ENCODE measurements at regions not wholly inside any gene's neighbourhood (a gene's known extent, or its start where the extent isn't known, plus 50 kb on each side); places are given as distances from the start of the nearest gene placed in this dataset.

DNA sequence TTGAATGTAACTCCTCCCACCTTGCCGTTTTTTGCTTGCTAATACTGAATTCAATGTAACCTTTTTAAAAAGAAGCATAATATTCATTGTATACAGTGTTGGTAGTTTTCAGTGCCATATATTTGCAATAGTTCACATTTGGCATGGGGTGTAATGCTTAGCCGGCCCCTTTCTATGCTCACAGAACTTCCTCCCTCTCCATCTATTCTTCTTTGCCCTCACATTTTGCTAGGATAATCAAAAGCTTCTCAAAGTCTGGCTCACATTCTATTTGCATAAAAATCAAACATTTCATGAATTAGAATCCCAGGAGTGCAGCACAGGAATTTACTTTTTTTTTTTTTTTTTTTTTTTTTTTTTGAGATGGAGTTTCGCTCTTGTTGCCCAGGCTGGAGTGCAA lies 226.3 kb upstream of the MPDZ start:
- H3K4me3 ChIP-seq (ENCODE audit: low read depth, low read length): no peak overlapping the region

DNA sequence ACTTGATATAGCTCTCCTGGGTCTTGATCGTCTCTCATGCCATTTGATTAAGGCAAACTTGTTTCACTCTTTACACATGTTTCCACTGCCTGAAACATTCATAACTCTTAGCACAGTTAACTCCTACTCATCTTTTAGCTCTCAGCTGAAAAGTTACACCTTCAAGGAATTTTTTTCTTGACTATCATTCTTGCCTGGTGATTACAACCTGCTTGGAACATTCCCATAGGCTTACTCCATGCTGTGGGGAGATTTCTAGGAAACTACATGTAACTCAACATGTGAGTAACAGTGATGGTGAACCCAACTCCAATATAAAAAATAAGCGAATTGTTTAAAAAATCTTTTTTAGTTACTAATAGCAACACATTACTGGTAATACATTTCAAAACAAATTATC lies 224.1 kb upstream of the MPDZ start:
- H3K4me3 ChIP-seq (ENCODE audit: low read depth, low read length): no peak overlapping the region

DNA sequence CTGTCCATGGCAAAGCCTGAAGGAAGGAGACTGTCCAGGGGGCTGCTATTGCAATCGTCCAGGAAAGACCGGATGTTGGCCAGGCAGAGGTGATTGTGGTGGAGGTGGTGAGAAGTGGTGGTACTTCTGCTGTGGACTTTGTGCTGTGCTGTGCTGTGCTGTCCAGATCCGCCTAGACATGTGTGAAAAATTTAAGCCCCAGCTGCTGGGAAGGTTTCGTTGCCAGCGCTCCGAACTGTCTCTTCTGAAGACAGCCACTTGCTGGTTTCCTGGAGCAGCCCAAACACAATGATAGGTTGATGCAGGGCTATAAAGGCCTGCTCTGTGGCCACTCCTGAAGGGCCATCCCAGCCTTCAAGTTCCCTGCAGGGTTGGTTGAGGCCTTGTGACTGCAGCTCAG lies 223.0 kb upstream of the MPDZ start:
- no peak overlapping the region for H3K4me3 ChIP-seq (ENCODE audit: low read depth, low read length)

DNA sequence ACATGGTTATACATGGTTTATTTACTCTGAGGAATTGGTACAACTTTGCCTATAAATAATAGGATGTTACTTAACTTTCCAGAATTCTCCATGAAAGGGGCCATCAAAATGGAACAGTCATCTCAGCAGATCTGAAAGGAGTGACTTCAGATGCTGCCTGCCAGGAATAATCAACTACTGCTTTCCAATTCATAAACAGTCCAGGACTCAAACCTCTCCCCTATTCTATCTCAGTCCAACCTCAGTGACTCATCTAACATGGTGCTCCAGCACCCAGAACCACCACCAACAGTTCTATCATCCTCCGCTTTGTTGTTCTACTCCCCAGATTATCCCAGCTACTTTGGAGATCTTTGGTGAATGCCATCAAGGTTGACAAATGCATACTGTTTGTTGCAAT lies 221.5 kb upstream of the MPDZ start:
- H3K4me3 ChIP-seq (ENCODE audit: low read depth, low read length): no peak overlapping the region

DNA sequence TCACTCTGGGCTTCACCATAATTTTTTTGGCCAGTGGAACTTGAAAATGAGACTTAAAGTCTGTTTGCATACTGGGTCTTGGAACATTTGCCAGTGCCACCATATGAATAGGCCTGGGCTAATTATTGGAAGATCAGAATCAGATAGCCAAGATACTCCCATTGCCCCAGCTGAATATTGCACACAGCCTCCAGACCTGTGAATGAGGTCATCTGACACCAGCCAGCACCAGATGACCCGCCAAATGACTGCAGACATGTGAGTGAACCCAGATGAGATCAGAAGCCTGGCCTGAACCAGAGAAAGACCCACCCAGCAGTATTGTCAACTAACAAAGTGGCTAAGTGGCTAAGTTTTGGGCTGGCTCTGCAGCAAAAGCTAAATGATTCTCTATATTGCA lies 220.5 kb upstream of the MPDZ start:
- H3K4me3 ChIP-seq (ENCODE audit: low read depth, low read length): no peak overlapping the region

DNA sequence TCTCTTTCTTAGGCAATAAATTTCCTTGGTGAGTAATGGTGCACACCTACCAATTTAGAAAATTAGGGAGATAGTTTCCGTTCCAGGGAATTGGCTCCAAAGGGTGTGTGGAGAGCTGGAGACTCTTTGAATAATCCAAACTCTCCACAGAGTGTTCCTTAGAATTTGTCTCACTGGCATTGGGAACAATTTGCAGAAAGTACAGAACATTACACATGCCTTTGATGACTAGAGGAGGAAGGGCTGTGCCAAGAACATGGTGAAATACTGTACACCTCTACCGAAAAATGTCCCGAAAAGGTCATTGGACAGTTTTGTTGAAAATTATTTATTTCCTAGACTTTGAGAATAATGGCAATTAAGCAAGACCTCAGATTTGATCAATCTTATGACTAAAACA lies 214.2 kb upstream of the MPDZ start:
- H3K4me3 ChIP-seq (ENCODE audit: low read depth, low read length): no peak overlapping the region

DNA sequence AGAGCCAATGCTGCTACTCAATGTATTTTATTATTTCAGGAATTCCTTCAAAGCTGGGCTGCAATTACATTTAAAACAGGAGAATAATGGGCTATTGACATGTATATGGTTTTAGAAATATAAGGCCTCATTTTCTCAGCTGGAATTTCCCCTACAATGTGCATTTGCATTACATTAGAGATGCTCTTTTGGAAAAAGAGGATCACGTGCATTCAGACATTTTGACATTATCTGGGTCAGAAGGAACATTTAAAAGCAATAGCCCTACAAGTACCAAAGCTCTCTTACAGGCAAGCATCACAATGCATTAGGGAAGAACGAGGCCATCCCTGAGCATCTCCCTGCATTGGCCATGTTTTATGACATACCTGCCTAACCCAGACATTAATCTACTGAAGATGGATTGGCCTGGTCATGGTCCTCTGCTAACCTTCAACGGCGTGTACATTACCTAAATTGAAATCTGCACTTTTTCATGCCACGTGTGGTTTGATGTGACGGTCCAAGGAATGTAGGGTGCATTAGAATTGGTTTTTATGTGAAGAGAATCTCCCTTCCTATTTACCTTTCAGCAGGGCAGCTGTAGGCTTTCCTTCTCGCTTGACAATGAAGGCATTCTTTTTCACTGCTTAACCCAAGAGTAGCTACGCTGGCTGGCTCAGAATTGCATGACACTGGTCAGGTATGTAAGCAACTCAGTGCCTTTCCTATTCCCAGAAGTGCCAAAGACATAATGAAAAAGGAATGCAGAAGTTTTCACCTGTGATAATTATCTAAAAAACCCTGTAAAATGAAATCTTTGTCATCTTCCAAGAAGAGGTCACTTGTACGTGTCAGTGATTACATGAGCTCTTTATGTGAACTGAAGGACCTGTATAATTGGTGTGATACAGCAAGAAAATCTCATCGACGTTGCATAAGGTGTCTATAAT lies 212.3 kb upstream of the MPDZ start:
- H3K4me3 ChIP-seq (ENCODE audit: low read depth, low read length): no peak overlapping the region

DNA sequence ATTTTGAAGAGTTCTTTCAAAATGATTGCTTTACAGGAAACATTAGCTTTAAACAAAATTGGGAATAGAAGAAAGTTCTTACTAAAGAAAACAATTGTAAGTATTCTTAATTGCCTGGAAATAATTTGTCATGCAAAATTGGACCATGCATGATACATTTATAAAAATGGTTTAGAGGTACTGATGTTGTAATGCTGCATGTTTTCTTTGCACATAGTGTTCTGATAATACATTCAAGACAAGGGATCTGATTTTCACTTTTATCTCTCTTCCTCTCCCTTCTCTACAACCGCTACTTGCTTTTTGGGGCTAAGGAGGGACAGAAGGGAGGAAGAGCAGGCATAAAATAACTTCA lies 211.6 kb upstream of the MPDZ start:
- no peak overlapping the region for H3K4me3 ChIP-seq (ENCODE audit: low read depth, low read length)

DNA sequence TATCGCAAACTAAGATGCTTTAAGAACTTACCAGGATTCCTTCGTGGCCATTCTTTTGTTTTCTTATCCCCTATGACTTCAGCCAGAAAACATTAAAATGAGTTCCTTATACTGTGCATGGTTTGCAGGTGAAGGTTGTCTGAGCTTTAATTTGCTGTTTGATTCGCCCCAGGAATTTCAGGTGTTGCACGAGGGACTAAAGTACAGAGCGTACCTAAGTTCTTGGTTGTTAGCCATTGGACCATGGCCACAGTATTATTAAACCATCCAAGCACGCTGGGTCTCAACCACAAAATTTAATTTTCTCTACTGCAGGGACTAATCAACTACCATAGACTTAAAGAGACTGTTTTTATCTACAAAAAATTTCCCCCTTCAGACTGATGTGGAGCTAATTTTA lies 208.4 kb upstream of the MPDZ start:
- no peak overlapping the region for H3K4me3 ChIP-seq (ENCODE audit: low read depth, low read length)

DNA sequence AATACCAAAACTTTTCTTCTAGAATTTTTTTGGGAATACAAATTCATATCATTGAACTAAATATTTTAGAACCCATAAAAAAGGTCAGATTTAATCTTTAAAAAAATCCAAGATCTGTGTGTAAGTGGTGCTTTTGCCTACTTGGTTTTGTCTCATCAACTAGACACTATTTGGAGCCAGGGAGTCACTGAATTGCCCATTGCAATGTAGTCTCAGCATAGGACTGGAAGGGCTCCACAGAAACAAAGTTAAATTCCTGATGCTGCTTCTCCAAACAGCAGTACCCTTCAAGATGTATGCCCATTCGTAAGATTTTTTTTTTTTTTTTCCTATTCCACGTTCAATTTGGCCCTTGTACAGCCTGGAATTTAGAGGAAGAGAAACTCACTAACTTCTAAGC lies 208.0 kb upstream of the MPDZ start:
- no peak overlapping the region for H3K4me3 ChIP-seq (ENCODE audit: low read depth, low read length)

DNA sequence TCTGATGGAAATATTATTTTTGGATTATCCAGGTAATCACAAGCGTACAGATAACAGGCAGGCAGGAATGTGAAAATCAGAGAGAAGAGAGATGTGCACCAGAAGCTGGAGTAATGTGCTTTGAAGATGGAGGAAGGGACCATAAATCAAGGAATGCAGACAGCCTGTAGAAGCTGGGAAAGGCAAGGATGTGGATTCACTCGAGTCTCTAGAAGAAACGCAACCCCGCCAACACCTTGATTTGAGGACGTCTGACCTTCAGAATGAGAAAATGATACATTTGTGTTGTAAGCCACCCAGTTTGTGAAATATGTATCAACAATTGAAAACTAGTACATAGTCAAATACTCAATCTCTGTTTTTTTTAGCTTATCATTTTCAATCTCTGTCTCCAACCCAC lies 207.6 kb upstream of the MPDZ start:
- no peak overlapping the region for H3K4me3 ChIP-seq (ENCODE audit: low read depth, low read length)

DNA sequence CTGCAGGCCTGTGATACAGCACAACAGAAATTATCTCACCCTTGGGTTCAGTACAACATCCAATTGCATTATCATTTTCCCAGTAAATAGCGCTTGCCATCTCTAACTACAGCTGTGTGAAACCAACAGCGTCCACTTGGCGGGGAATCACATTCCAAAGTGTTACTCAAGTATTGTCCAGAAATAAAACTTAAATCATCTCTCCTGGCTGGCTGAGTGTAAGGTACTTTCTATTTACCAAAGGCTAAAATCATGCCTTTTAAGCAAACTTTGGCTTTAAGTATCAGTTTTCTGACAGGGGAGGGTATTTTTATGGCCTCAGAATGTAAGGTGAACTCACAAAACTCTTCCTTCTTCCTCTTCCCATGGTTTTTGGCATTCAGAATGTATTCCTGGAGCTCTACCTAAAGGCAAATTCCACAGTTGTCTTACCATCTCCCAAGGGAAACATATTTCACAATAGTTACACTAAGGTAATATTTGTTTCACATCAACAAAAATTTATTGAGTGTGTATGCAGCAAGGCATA lies 205.6 kb upstream of the MPDZ start:
- no peak overlapping the region for H3K4me3 ChIP-seq (ENCODE audit: low read depth, low read length)

DNA sequence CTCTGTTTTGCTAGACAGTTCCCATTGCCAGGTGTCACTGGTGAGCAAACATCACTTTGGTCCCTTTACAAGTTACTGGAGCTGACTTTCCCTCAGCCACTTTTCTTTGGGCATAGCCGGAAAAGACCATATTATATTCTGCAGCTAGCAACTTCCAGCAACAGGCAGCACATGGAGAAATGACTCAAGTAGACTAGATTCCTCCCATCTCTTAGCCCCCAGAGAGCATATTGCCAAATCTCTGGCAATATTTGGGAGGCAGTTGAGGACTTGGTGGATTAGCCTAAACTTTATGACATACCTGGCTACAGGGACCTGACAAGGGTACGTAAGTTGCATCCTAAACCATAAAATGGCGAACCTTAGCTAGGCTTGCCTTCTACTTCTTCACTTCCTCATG lies 204.7 kb upstream of the MPDZ start:
- H3K4me3 ChIP-seq (ENCODE audit: low read depth, low read length): no peak overlapping the region

DNA sequence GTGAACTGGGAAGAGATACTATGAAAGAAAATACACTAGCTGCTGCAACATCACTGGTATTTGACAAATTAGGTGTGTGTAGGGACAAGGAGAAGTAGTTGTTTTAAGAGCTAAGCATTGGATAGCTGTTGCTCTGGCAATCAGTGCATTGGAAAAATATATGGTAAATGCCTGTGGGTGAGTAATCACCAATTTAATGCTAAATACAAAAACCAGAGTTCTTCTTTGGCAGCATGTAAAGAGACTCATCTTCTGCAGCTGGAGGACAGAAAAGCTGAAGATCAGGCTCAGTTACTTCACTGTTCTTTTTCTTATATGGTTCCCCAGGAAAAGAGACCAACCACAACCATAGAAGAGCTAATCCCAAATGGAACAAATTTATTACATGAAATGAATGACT lies 201.8 kb upstream of the MPDZ start:
- no peak overlapping the region for H3K4me3 ChIP-seq (ENCODE audit: low read depth, low read length)

DNA sequence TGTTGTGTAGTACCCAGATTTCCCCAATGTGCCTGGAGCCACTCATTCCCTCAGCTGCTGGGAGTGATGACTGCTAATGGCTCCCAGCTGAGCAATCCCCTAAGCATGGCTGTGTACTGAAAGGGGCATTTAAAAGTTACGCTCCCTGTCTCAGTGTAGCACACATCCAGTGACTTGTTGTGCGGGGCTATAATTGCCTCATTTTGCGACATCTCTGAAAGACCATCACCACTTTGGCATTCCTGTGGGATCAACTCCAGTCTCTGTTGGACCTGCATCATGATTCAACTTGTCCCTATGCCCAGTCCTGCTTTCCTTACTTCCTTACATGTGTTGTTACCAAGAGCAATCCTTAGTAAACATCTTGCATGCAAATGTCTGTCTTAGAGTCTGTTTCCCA lies 201.2 kb upstream of the MPDZ start:
- H3K4me3 ChIP-seq (ENCODE audit: low read depth, low read length): no peak overlapping the region

DNA sequence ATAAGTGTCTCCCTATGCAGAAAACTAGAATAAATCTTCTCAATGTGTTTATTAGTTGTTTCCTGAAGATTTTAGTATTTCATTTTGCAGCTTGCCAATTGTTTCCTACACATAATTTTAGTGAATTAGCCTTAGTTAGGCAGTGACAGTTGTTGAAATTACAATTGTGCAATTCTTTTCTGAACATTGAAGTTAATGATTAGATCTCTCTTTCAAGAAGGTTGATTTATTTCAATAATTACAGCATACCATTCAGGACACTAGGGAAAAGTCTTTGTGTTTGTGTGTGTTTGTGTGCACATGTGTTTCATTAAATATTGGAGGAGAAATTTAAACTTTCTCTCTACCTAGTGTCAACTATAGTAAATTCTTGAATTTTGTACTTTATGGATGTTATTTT lies 199.6 kb upstream of the MPDZ start:
- no peak overlapping the region for H3K4me3 ChIP-seq (ENCODE audit: low read depth, low read length)

DNA sequence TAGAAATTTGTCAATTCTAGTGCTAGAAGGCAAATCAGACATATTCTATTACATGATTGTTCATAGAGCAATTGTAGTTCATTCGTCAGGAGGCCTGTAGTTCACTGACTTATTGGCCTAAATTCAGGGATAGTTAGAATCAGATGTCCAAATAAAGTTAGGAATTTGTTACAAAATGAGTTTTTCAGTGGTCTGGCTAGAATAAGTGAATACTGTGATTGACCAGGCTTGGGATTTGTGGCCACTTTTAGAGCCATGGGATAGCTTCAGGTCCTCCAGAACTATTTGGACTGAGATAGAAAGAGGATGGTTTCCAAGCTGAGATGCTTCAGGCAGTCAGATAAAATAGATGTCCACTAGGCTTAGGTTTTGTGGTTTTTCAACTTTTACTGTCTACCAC lies 199.1 kb upstream of the MPDZ start:
- H3K4me3 ChIP-seq (ENCODE audit: low read depth, low read length): no peak overlapping the region

DNA sequence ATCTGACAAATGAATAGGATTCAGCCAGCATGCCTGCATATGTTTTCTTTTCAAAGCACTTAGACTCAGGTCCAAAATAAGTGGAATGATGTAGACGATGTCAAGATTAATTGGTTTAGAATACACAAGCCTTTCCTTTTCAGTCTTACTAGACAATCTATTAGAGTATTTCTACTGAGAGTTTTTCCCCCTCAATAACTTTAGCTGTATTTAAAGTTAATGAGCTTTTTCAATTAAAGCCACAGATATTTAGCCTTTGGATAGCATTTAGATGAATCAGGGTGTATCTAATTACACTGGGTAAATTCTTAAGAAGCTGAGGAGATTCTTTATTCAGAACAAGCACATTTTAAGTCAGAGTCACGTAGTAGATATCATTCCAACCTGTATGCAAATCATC lies 198.7 kb upstream of the MPDZ start:
- no peak overlapping the region for H3K4me3 ChIP-seq (ENCODE audit: low read depth, low read length)

DNA sequence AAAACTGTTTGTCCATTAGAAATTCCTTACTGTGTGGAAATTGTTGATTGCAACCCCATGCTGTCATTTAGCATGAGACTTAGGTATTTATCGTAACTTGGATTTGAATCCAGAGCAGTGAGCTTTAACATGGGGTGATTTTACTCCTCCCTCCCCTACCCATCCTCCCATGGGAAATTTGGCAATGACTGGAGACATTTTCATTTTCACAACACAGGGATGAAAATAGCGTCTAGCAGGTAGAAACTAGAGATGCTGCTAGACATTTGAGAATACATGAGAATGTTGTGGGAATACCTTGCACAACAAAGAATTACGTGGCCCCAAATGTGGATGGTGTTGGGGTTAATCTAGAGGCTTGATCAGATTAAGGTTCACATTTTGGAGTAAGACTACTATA lies 191.3 kb upstream of the MPDZ start:
- H3K4me3 ChIP-seq (ENCODE audit: low read depth, low read length): no peak overlapping the region

DNA sequence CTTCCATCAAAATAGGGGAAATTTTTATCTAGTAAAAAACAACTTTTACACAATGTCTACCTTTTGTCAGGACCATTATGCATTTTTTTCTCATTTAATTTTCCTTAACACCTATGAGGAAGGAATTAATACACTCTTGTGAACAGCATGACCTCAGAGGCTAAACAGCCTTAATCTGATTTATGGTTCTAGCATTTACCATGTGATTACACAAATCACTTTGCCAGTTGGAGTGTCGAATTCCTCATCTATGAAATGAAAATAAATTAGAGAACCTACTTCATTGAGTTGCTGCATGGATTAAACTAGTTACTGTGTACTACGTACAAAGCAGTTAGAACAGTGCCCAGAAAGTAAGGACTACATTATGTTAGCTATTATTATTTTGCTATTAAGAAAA lies 187.7 kb upstream of the MPDZ start:
- no peak overlapping the region for H3K4me3 ChIP-seq (ENCODE audit: low read depth, low read length)

DNA sequence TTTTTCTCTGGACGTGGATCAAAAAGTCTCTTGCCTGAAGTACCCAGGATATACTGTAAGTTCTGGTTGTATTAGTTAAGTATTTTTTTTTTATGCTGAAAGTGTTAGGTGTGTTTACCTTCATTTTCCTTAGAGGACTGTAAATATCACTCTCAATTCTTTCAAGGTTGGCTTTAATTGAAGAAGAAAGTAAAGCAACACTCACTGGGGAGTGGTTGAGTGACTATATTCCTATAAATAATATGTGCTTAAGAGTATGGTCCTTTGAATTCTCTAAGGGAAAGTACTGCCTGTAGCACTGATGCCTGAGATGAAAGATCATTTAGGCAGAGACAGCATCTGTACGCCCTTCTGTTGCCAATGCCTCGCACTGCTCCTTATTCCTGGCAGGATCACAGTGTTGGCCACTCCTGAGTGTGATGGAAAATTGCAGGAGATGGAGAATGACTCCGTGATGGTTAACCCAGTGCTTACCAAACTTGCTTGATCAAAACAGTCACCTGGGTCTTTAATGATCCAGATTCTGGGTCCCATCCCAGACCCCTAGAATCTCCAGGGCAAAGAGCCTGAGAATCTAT lies 182.0 kb upstream of the MPDZ start:
- no peak overlapping the region for H3K4me3 ChIP-seq (ENCODE audit: low read depth, low read length)

DNA sequence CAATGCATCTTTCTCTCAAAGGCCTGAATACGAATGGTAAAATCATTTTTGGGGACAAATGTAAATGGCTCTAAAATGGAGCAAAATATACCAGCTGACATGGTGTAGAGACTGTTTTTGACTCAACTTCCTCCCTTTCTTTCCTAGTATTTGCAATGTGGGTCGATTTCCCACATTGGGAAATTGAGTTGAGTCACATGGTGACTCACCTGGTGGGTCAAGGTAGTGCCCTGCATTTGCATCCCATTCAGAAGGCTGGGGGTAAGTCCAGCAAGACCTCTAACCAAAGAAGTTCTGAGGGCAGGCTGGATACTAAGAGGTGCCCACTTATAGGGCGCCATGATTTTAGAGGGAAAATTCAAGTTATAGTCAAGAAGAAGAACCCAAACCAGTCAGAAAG lies 179.6 kb upstream of the MPDZ start:
- H3K4me3 ChIP-seq (ENCODE audit: low read depth, low read length): no peak overlapping the region

DNA sequence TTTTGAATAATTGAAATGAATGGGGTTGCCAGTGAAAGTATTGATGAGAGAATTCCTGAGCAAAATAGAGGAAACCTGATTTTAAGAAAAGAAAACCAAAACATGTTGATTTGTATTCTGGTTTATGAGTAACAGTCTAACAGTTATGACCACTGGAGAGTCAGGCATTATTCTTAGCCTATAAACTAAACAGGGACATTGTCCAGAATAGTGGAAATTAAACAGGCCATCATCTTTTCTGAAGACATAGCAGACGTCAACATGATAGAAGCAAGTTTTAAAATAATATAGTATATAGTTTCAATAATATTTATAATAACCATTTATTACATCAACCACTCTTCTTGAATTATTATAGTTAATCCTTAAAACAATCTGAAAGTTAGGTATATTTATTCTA lies 178.3 kb upstream of the MPDZ start:
- no peak overlapping the region for H3K4me3 ChIP-seq (ENCODE audit: low read depth, low read length)

Data from iPS-11a (cell line).